Common myeloid progenitor, CD34-positive (primary cell): ENCODE measurements at regions not wholly inside any gene's neighbourhood (a gene's known extent, or its start where the extent isn't known, plus 50 kb on each side); places are given as distances from the start of the nearest gene placed in this dataset.

Experiments used
- CTCF ChIA-PET: fragments of 350-600 bp; sonication (Branson Sonifier 250); formaldehyde crosslinking; loops from one replicate; lab custom pipeline; 2021; ENCODE audit warnings: antibody characterized with exemption; lab: Charles Lee
- POLR2A ChIA-PET: fragments of 350-600 bp; sonication (Branson Sonifier 250); formaldehyde crosslinking; loops from one replicate; lab custom pipeline; 2021; ENCODE audit warnings: antibody characterized with exemption; lab: Charles Lee
- DNase-seq, 3 donors: peaks; one replicate each; pipeline versions ENCODE4 v3.0.0 to v3.0.0-alpha.2; 2013
- H3K27ac ChIP-seq, 2 experiments: 1 replicate in 1 of 2; 2 replicates in 1 of 2; pipeline ENCODE4 v1.7.0; 2013; ENCODE audit warnings: inconsistent platforms in 2 of 2, low read length in 2 of 2, mild to moderate bottlenecking in 2 of 2, low read depth in 1 of 2, moderate library complexity in 1 of 2; ENCODE audit not compliant: severe bottlenecking in 2 of 2, insufficient read depth in 1 of 2, poor library complexity in 1 of 2
- H3K27me3 ChIP-seq, 5 experiments: replicated peaks in 2 of 5; 1 replicate in 3 of 5; 2 replicates in 2 of 5; pipeline versions ENCODE4 v1.6.1 to v1.7.0; 2013; ENCODE audit warnings: low read length in 4 of 5, mild to moderate bottlenecking in 2 of 5, moderate library complexity in 2 of 5, inconsistent platforms in 1 of 5; ENCODE audit not compliant: insufficient read depth in 5 of 5, control insufficient read depth in 4 of 5
- H3K36me3 ChIP-seq, 4 experiments: 1 replicate in 2 of 4; 2 replicates in 2 of 4; pipeline versions ENCODE4 v1.6.1 to v1.7.0; 2013; ENCODE audit warnings: low read length in 3 of 4, control low read depth in 1 of 4, mild to moderate bottlenecking in 1 of 4; ENCODE audit not compliant: control insufficient read depth in 4 of 4, insufficient read depth in 4 of 4
- H3K4me1 ChIP-seq, 4 experiments: 1 replicate in 3 of 4; 2 replicates in 1 of 4; pipeline versions ENCODE4 v1.6.1 to v1.7.1; 2013; ENCODE audit warnings: low read length in 3 of 4, mild to moderate bottlenecking in 3 of 4, control low read depth in 1 of 4, inconsistent platforms in 1 of 4, moderate library complexity in 1 of 4; ENCODE audit not compliant: control insufficient read depth in 4 of 4, insufficient read depth in 4 of 4; ENCODE audit errors: control extremely low read depth in 1 of 4
- H3K4me3 ChIP-seq, 7 experiments: 1 replicate in 4 of 7; 2 replicates in 3 of 7; pipeline versions ENCODE4 v1.5.1 to v1.7.0; 2013; ENCODE audit warnings: mild to moderate bottlenecking in 7 of 7, low read length in 6 of 7, moderate library complexity in 6 of 7, inconsistent platforms in 2 of 7, low read depth in 2 of 7, control low read depth in 1 of 7; ENCODE audit not compliant: insufficient read depth in 4 of 7, control insufficient read depth in 1 of 7; ENCODE audit errors: extremely low read depth in 1 of 7
- H3K9me3 ChIP-seq, 5 experiments: 1 replicate in 4 of 5; 2 replicates in 1 of 5; pipeline versions ENCODE4 v1.6.1 to v1.7.1; 2013; ENCODE audit warnings: low read length in 4 of 5, mild to moderate bottlenecking in 2 of 5, inconsistent platforms in 1 of 5, low read depth in 1 of 5, moderate library complexity in 1 of 5; ENCODE audit not compliant: control insufficient read depth in 4 of 5, insufficient read depth in 2 of 5; ENCODE audit errors: control extremely low read depth in 1 of 5
- WGBS: methylation state at CpG from one replicate; pipeline ENCODE4 v1.1.5; 2013; ENCODE audit not compliant: insufficient coverage; 5-methylcytosine and 5-hydroxymethylcytosine counted together

GRCh38 chr12:30457621-30458289 is 237.9 kb downstream of the IPO8 start:
- Histone ChIP-seq H3K9me3 (no peaks in the 10 kb centered on the region), H3K36me3 (no peaks in the 10 kb centered on the region), H3K4me3 (no peak overlapping the region), H3K4me1 (no peaks in the 10 kb centered on the region), H3K27me3 (no peaks in the 10 kb centered on the region), H3K27ac (no peak overlapping the region)
- POLR2A ChIA-PET, result no interaction called here
- no peak for DNase-seq
- CTCF ChIA-PET, result no interaction called here
- WGBS, result 89% methylated on average over 1 of the region's 3 CpGs

DNA sequence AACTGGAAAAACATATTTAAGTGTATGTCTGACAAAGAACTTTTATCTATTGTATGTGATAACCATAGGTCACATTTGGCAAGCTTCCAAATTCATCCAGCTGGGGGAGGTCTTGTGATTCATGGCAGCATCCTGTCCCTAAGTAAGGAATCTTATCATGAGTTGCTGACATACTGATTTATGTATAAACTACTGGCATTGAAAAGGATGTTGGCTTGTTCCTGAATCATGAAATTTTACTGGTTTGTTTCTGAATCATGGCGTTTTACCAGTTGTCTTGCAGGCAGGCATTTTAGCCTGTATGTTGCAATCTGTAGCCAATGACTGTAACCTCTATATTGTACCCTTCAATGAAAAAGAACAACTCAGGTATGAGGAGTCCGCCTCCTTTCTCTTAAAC is 244.8 kb downstream of the IPO8 start:
- H3K4me1 ChIP-seq, result no peaks in the 10 kb centered on the region
- CTCF ChIA-PET, result no interaction called here
- H3K4me3 ChIP-seq, result no peak overlapping the region
- H3K27ac ChIP-seq, result no peak overlapping the region
- no peaks in the 10 kb centered on the region for H3K36me3 ChIP-seq
- no peaks in the 10 kb centered on the region for H3K27me3 ChIP-seq
- POLR2A ChIA-PET, result no interaction called here
- H3K9me3 ChIP-seq, result peaks cover 0 to 4% (median 0%) of the 10 kb centered on the region in 5 experiments
- WGBS, result 87% methylated on average over 2 of the region's 2 CpGs
- no peak for DNase-seq

DNA sequence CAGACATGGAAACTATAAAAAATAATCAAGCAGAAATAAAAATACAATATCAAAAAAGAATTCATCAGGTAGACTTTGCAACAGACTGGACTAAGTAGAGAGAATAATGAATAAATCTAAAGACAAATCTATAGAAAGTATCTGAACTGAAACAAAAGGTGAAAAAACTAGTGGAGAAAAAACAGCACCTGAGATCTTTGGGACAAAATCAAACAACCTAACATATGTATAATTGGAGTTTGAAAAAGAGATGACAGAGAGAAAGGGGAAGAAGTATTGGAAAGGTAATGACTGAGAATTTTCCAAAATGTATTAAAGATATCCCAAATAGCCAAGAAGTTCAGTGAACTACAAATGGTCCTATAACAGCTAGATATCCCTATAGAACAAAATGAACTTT is 245.4 kb downstream of the IPO8 start:
- ChIA-PET POLR2A (no interaction called here), CTCF (no interaction called here)
- Histone ChIP-seq H3K9me3 (peaks cover 0 to 4% (median 0%) of the 10 kb centered on the region in 5 experiments), H3K36me3 (no peaks in the 10 kb centered on the region), H3K27me3 (no peaks in the 10 kb centered on the region), H3K4me3 (no peak overlapping the region), H3K27ac (no peak overlapping the region), H3K4me1 (no peaks in the 10 kb centered on the region)
- DNase-seq, result no peak

- H3K4me1 ChIP-seq, result no peaks in the 10 kb centered on the region
- no peaks in the 10 kb centered on the region for H3K36me3 ChIP-seq
- 100% methylated on average over 1 of the region's 2 CpGs for WGBS
- no peak overlapping the region for H3K4me3 ChIP-seq
- ChIA-PET CTCF (no interaction called here), POLR2A (no interaction called here)
- H3K27me3 ChIP-seq, result no peaks in the 10 kb centered on the region
- no peak for DNase-seq
- H3K27ac ChIP-seq, result no peak overlapping the region
- H3K9me3 ChIP-seq, result peaks cover 0 to 4% (median 0%) of the 10 kb centered on the region in 5 experiments
Observed at GRCh38 chr12:30448038-30448437, 247.6 kb downstream of the IPO8 start.

DNA sequence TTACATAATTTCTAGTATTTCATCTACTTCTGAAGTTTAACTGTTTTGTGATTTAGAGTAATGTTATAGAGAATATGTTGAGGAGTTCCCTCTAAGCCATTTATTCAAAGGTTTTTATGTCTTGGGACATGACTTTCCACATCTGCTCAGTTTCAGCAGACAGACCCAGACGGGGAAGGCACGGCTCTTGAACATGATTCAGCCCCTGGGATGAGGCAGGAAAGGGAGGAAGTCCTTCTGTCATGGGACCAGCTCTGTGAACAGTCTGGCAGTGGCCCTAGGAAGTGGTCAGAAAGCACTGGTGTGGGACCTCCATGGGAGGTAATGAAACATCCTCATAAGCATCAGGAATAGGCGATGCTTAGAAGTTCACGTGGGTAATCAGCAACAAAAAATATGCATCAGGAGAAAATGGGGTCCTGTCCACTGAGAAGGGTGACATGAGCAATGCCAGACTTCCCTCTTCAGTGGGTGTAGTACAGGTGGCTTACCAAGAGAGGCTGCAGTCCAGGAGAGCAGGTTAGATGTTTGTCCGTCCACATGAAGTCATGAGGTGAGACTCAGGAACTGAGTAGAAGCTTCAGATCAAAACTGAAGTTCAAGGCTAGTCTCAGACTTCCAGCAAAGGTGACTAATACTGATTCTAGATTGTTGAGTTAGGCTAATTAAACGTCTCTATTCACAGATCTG is 248.5 kb downstream of the IPO8 start:
- no peak overlapping the region for H3K27ac ChIP-seq
- H3K36me3 ChIP-seq, result no peaks in the 10 kb centered on the region
- WGBS, result 74% methylated on average over 5 of the region's 6 CpGs
- ChIA-PET CTCF (no interaction called here), POLR2A (no interaction called here)
- DNase-seq, result no peak
- no peak overlapping the region for H3K4me3 ChIP-seq
- no peaks in the 10 kb centered on the region for H3K27me3 ChIP-seq
- peaks cover 0 to 4% (median 0%) of the 10 kb centered on the region in 5 experiments for H3K9me3 ChIP-seq
- H3K4me1 ChIP-seq, result no peaks in the 10 kb centered on the region

GRCh38 chr12:30442461-30442860 is 253.2 kb downstream of the IPO8 start:
- Histone ChIP-seq H3K27me3 (no peaks in the 10 kb centered on the region), H3K36me3 (no peaks in the 10 kb centered on the region), H3K9me3 (peaks cover 0 to 4% (median 0%) of the 10 kb centered on the region in 5 experiments), H3K27ac (no peak overlapping the region), H3K4me1 (no peaks in the 10 kb centered on the region), H3K4me3 (no peak overlapping the region)
- ChIA-PET POLR2A (no interaction called here), CTCF (no interaction called here)
- DNase-seq, result no peak

DNA sequence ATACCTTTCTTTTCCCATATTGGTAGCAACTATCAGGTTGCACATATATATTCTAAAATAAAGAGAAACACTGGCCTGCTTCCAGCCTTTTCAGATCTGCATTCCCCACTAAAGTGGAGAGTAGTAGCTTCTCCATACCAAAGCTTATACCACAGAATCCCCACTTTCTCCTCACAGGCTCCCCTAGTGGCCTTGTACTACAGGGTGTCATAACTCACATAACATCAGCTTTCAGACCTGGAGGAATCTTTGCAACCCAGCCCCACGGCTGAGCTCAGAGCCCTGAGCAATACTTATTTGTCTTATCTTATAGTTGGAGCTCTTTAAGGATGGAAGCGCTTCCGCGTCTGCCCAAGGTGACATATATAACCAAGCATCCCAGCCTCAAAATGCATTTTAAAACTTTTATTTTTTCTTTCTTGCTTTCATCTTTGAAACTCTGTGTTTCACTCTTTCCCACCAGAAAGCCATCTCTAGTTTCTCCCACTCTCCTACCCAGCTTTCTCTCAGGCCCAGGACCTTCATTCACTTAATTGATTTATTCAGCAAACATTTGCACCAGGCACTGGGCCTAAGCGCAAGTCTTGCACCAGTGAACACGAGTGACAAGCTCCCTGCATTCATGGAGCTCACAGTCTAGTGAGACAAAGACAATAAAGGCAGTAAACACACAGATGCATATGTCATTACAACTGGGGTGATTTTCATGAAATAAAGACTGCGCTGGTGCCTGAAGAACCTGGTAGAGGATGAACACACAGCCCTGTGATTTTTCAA is 254.7 kb downstream of the IPO8 start:
- Histone ChIP-seq H3K27ac (no peak overlapping the region), H3K9me3 (no peaks in the 10 kb centered on the region), H3K4me1 (no peaks in the 10 kb centered on the region), H3K4me3 (no peak overlapping the region), H3K36me3 (no peaks in the 10 kb centered on the region), H3K27me3 (no peaks in the 10 kb centered on the region)
- no peak for DNase-seq
- 98% methylated on average over 6 of the region's 7 CpGs for WGBS
- ChIA-PET CTCF (interaction anchor here (0.9 kb wide), 1 partner anchor 11 kb away, joined by 3 read pairs; no protein-coding TSS in a partner anchor), POLR2A (no interaction called here)
